GM19452 (cell line): ENCODE measurements at regions not wholly inside any gene's neighbourhood (a gene's known extent, or its start where the extent isn't known, plus 50 kb on each side); places are given as distances from the start of the nearest gene placed in this dataset.
"Not testable (repeated sequence)": the region's sequence is repeated elsewhere in the genome, so short reads cannot be mapped to it uniquely, and the experiment has no call there.

ENCODE experiments used
- ATAC-seq: cut with Tn5 transposase; IDR thresholded peaks from one replicate; pipeline ENCODE4 v1.9.1; 2021; ENCODE audit not compliant: unreplicated experiment

DNA sequence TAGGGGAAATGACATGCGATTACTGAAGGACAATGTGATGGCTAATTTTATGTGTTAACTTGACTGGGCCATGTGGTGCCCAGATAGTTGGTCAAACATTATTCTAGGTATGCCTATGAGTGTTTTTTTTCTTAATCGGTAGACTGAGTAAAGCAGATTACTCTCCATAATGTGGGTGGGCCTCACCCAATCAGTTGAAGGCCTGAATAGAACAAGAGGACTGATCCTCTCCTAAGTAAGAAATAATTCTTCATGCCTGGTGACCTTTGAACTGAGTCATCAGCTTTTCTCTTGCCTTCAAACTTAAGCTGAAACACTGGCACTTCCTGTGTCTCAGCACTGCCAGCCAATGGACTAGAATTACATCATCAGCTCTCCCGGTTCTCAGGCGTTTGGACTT lies 164.0 kb upstream of the FGF13 start:
- no peak for ATAC-seq

DNA sequence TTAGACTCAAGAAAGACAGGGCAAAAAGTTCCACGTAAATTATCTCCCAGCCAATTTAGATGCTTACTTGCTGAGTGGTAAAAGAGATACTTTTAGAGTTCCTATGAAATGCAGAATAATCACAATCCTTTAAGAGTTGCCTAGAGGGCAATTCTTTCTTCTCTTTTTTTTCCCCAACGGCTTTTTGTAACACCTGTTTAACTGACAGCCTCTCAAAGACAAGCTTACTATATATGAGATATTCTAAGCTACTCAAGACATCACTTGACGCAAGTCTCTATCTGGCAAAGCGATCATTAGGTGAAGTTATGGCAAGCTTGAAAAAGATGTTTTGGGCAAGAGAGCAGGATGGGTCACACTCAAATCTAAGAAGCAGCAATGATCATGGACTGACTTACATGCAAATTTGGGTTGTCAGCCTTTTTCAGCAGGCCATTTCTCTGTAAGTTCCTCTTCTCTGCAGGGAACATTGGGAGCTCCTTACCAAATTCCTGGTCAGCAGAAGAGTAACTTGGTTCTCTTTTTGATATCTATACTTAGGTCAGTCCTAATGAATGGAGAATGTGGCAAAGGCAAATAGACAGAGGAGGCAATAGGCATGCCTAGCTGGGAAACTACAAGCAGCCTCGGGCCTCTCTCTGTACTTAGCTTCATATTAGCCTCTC lies 162.9 kb upstream of the FGF13 start:
- no peak for ATAC-seq

DNA sequence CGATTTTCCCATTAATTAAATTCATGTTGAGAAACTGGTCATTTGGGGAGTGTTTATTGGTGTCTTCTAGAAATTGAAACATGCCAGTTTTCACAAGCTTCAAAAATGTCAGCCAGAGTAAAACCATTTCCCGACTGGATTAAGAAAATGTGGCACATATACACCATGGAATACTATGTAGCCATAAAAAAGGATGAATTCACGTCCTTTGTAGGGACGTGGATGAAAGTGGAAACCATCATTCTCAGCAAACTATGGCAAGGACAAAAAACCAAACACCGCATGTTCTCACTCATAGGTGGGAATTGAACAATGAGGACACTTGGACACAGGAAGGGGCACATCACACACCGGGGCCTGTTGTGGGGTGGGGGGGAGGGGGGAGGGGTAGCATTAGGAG lies 162.1 kb upstream of the FGF13 start:
- not testable (repeated sequence) for ATAC-seq

DNA sequence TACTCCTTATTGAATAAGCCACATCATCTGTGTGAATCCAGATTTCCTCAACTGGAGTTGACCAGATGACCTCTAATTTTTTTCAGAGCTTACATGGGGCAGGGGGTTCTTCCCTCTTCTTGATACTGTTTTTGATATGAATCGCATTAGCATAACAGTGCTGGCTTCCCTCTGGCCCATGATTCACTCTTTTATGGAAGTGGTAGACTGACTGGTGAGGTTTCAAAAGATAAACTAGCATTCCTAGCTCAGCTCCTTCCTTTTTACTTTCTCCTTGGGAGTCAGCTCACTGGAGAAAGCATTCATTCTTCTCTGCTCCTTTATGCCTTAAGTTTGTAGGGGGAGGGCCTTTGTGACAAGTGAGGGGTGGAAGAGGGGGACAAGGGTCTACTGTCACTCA lies 161.0 kb upstream of the FGF13 start:
- ATAC-seq, result no peak

DNA sequence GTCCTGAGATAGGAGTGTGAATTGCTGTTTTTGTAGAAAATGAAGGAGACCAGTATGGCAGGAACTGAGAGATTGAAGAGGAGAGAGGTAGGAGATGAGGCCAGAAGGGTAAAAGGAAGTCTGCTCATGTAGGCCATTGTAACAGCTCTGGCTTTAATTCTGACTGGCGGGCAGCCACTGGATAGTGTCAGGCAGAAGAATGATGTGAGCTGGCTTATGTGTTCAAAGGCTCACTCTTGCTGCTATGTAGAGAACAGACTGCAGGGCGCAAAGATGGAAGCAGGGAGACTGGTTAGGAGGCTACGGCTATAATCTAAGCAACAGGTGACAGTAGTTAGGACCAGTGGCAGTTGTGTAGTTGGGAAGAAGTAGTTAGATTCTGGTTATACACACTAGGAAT lies 160.2 kb upstream of the FGF13 start:
- no peak for ATAC-seq

DNA sequence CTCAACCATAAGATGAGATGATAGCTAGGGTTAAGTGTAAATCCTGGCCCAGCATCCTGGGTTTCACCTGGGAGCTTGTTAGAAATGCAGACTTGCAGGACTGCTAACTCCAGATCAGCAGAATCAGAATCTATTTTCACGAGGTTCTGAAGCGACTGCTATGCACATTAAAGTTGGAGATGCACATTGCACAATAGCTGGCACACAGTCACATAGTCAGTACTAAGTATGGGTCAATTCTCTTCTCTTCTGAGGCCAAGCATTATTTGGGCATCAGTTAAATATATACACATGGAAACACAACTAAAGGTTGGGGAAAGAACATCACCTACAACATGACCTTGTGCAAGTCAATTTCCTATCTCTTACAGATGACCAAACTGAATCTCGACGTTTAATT lies 155.1 kb upstream of the FGF13 start:
- ATAC-seq, result no peak

DNA sequence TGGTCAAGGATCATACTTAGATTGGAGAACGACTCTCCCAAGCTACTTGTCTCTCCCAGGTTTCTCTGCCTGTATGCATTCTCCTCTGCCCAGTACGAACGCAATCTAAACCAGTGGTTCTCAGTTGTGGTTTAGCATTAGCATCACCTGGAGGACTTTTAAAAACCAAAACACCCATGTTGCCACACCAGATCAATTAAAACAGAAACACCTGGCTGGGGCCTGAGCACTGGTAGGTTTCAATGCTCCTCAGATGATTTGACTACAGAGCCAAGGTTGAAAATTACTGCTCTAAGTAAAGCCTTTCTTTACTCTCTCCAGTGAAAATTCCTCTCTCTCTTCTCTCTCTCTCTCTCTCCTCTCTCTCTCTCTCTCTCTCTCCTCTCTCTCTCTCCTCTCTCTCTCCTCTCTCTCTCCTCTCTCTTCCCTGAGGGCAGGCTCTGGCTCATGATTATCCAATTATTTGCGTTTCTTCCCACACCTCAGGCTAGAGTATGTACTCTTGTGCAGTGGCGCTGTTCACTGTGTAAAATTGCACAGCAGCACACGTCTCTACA lies 153.7 kb upstream of the FGF13 start:
- ATAC-seq, result no peak

DNA sequence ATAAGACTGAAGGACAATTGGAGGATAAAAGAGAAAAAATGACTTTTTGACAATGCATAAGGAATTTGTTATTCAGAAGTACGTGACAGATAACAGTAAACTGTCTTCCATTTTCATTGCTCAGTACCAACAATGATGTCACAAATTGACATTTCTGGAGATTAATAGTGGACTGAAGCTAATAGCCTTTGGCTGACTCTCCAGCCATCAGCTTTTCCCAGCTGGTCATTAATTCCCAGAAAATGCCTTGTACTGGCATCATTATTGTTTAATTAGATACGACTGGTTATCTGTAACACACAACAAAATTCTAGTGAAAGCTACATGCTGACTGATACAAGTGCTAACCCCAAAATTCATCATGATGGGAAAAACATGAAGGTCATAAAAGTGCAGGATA lies 147.9 kb upstream of the FGF13 start:
- no peak for ATAC-seq

DNA sequence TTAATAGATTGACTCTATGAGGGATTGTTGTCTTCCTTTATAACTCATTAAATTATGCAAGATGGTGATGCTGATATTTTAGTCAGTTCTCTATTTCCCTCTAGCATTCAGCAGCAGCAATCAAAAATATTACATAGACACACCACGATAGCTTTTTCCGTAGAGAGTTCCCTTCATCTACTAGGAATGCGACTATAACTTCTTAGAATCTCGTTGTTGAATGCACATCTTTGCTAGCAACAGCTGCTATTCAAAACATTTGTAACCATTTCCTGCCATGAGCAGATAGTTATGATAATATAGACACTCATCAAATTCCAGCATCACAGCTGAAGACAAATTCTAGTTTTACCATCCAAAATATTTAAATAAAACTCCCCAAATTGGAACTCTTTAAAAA lies 147.4 kb upstream of the FGF13 start:
- no peak for ATAC-seq

DNA sequence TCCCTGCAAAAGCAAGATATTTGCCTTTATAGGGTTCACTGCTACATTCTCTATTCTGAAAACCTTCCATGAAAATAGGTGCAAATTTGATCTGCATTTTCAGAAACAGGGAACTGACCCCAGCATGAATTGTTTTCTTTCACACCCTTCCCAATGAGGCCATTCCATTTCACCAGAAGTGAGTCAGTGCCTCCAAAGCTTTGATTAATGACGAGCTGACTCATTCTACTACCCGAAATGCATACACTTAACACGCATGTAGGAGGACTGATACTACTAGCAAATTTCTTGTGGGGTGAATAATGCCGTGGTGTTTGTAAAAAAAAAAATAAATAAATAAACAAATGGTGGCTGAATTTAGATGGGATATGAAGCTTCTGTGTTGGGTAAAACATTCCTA lies 146.9 kb upstream of the FGF13 start:
- no peak for ATAC-seq

DNA sequence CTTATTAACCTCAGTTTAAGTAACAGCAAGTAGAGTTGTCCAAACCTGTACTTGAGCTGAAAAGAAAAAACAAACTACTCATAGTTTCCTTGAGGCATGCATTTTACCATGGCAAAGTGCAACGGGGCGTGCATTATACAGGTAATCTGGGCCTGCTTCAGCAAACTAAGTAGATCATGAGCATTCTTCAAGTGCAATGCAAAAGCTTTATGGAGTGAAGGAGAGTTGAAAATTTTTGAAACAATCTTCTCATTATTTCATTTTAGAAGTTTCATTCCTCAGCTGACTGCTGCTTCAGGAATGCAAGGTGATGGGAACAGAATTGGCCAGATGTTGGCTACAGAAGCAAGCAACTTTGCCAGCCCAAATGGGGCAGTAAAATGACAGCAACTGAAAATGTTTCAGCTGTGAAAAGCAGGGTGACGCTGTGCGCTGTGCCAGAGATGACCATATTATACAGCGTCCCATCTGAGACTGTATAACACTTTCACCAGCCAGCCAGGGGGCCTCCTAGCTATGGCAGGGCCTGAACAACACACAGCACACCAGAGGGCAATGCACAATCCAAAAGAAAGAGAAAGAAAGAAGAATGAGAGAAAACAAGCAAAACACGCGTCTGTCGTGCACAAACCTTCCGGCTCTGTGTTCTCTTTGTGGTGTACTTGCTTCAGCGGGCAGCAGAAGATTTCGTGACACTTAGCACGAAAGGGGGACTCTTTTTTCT lies 145.5 kb upstream of the FGF13 start:
- no peak for ATAC-seq

DNA sequence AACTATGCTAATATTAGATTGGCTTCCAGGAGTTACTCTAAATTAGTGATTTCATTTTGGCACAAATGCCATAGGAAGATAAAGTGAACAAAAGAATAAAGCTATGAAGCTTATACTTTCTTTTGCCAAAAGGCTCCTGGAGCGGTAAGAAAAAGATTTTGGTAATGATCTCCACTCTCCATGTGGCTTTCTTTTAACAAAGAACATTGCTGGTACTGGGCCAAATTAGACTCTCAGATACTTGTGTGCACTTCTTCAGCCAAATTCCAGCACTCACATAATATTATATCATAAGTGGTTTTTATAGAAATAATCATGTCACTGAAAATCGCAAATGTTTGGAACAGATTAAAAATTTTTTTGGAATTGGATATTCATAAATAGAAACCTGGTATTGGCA lies 142.4 kb upstream of the FGF13 start:
- no peak for ATAC-seq

DNA sequence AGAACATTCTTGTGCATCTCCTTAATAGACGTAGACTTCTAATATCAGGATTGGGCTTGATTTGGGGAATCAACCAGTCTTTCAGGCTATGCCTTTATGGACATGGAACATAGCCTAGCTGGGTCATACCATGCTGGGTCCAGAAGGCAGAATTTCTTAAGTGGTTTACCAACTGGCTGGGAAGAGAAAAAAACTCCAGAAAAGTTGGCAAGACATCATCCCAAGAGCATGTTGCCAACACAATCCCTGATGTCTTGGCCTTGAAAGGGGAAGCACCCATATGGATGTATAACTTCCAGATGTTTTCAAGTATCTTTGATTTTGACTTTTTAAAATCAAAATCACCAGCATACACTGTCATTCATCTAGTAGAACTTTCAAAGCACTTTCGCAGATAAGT lies 138.0 kb upstream of the FGF13 start:
- no peak for ATAC-seq

DNA sequence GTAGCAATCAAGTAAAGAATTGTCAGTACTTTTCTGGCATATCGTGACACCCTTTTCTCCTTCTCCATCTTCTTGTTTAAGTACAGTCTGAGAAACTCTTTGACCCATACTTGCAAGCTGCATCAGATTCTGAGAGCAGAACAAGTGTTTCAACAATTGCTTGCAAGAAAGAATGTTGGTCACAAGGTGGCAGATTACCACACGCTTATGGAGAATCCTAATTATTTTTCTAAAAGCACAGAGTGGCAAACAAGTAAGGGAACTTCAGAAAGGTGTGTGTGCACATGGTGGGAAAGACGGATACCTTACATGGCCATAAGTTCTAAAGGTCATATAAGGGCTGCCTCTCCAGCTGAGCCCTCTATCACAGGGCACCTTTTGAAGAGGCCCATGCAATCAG lies 136.4 kb upstream of the FGF13 start:
- no peak for ATAC-seq

DNA sequence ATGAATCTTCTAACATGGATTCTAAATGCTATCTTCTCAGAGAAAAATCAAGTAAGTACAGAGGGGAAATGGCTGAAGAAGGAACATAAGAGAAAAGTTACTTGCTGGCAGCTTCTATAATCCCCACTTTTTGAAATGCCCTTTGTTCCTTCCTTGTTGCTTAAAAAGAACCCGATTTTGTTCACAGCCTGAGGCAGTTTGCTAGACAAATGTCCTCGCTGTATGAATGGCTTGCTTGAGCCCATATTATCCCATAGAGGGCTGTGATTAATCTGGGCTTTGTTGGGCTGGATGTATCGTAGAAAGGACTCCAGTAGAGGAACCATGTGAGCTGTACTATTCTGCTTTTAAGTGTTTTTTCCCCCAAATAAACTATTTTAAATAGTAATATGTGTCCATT lies 134.3 kb upstream of the FGF13 start:
- ATAC-seq, result no peak

DNA sequence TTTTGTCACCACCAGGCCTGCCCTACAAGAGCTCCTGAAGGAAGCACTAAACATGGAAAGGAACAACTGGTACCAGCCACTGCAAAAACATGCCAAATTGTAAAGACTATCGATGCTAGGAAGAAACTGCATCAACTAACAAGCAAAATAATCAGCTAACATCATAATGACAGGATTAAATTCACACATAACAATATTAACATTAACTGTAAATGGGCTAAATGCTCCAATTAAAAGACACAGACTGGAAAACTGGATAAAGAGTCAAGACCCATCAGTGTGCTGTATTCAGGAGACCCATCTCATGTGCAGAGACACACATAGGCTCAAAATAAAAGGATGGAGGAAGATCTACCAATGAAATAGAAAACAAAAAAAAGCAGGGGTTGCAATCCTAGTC lies 95.9 kb upstream of the FGF13 start:
- ATAC-seq, result not testable (repeated sequence)

DNA sequence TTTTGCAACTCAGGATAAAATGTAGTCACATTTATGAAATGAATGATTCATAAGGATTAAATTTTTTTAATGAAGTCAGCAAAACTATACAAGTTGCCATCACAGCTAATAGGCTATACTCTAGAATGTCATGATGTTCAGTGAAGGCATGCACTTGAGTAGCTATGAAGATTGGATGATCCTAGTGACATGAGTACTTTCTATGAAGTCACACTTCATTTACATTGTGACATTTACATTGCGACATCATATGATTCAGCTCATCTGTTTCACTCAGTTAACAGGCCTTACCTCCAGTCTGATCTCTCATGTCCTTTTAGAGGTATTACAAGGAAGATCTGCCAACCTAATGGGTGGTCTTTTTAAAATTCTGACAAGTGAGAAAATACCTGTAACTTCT lies 82.7 kb upstream of the FGF13 start:
- no peak for ATAC-seq

DNA sequence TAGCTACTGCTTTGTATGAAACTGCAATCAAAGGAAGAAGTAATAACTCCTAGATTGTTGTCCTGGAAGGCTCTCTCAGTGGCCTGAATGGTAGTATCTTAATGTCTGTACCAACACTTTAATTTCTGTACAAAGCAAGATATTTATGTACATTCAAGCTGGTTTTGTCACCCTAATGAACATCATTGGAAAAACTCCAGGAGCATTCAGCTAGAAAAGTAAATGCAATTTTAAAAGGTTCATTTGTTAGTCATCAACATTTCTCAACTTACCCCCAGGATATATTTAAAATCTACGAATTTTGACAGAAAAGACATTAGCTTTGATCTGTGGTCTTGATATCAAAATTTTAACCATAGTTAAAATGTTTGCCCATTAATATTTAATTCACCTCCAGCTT lies 80.0 kb upstream of the FGF13 start:
- ATAC-seq, result no peak

DNA sequence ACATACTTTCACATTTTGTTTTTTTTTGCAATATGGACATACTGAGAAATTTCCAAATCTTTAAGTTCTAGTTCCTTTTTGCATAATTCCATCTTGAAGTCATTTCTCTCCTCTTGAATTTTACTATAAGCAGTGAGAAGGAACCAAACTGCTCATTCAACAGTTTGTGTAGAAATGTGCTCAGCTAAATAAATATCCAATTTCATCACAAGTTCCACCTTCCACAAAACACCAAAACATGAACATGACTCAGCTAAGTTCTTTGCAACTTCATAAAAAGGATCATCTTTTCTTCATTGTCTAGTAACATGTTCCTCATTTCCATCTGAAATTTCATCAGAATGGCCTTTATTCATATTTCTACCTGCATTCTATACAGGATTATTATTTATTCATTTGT lies 77.3 kb upstream of the FGF13 start:
- ATAC-seq, result no peak

DNA sequence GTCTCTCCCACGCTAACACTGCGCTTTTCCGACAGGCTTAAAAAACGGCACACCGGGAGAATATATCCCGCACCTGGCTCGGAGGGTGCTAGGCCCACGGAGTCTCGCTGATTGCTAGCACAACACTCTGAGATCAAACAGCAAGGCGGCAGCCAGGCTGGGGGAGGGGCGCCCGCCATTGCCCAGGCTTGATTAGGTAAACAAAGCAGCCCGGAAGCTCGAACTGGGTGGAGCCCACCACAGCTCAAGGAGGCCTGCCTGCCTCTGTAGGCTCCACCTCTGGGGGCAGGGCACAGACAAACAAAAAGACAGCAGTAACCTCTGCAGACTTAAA lies 67.0 kb upstream of the FGF13 start:
- ATAC-seq, result not testable (repeated sequence)

DNA sequence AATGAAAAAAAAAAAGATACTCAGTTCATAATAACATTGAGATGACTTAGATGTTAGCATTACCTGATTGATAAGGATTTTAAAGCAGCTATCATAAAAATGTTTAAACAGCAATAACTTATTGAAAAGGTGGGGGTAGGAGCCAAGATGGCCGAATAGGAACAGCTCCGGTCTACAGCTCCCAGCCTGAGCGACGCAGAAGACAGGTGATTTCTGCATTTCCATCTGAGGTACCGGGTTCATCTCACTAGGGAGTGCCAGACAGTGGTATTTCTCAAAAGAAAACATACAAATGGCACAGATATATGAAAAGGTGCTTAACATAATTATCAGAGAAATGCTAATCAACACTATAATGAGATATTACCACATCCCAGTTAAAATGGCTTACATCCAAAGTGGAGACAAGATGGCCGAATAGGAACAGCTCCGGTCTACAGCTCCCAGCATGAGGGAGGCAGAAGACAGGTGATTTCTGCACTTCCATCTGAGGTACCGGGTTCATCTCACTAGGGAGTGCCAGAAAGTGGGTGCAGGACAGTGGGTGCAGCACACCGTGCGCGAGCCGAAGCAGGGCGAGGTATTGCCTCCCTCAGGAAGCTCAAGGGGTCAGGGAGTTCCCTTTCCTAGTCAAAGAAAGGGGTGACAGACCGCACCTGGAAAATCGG lies 66.5 kb upstream of the FGF13 start:
- ATAC-seq, result not testable (repeated sequence)

DNA sequence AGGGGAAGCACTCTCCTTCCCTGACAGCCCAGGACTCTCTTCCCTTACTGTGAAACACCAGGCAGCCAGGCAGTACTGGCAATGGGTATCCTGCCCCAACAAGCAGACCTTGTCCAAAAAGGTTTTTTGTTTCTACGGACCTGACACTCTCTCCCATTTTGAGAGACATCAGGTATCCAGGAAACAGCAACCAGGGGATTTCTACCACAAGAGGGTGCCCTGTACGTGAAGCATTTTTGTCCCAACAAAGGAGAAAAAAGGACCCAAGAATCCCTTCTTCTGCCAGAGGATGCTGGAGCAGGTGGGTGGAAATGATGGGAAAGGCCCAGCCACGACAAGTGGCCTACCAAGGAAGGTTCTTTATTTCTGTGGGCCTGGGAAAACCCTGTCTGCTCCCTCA lies 65.7 kb upstream of the FGF13 start:
- ATAC-seq, result no peak
